Vagina (tissue), 2 donors: ENCODE measurements at regions not wholly inside any gene's neighbourhood (a gene's known extent, or its start where the extent isn't known, plus 50 kb on each side); places are given as distances from the start of the nearest gene placed in this dataset.

Experiments
- DNase-seq, 2 donors: peaks; one replicate each; pipeline ENCODE4 v3.0.0-alpha.2; 2017; ENCODE audit errors: extremely low spot score in 2 of 2
- H3K27ac ChIP-seq: fragments of 200-600 bp; sonication (generic); one replicate; pipeline ENCODE4 v1.5.1; 2019
- H3K27me3 ChIP-seq: fragments of 200-600 bp; sonication (generic); one replicate; pipeline ENCODE4 v1.5.1; 2019
- H3K36me3 ChIP-seq, 2 donors: fragments of 200-600 bp; sonication (generic); one replicate each; pipeline ENCODE4 v1.5.1; 2017 to 2019
- H3K4me1 ChIP-seq: fragments of 200-600 bp; sonication (generic); one replicate; pipeline ENCODE4 v1.5.1; 2019
- H3K4me3 ChIP-seq, 2 donors: fragments of 200-600 bp; sonication (generic); 1 replicate in 1 of 2; 2 replicates in 1 of 2; pipeline ENCODE4 v1.5.1; 2016 to 2019
- H3K9me3 ChIP-seq: fragments of 200-600 bp; sonication (generic); one replicate; pipeline ENCODE4 v1.5.1; 2019
- CTCF ChIP-seq, 3 experiments: fragments of 450-650 bp in 2 of 3; fragments of 200-600 bp in 1 of 3; sonication (generic) in 1 of 3; IDR thresholded peaks; one replicate each; pipeline ENCODE4 v1.5.1; 2017 to 2019; ENCODE audit warnings: antibody characterized with exemption in 3 of 3, mild to moderate bottlenecking in 2 of 3, moderate library complexity in 2 of 3
- POLR2A ChIP-seq, 2 donors: fragments of 450-650 bp; IDR thresholded peaks; one replicate each; pipeline ENCODE4 v1.6.1; 2017; ENCODE audit warnings: antibody characterized with exemption in 2 of 2, mild to moderate bottlenecking in 2 of 2, moderate library complexity in 2 of 2
- POLR2AphosphoS5 ChIP-seq, 2 donors: sonication (generic); formaldehyde crosslinking; IDR thresholded peaks; one replicate each; pipeline ENCODE4 v1.9.0; 2017; ENCODE audit warnings: antibody characterized with exemption in 2 of 2, mild to moderate bottlenecking in 2 of 2, low read depth in 1 of 2; ENCODE audit not compliant: insufficient read depth in 1 of 2
- intact Hi-C: fragments of 100-400 bp; cut with DNase I; formaldehyde crosslinking; loops from one replicate; pipeline ENCODE4 v1.15.1; 2023

DNA sequence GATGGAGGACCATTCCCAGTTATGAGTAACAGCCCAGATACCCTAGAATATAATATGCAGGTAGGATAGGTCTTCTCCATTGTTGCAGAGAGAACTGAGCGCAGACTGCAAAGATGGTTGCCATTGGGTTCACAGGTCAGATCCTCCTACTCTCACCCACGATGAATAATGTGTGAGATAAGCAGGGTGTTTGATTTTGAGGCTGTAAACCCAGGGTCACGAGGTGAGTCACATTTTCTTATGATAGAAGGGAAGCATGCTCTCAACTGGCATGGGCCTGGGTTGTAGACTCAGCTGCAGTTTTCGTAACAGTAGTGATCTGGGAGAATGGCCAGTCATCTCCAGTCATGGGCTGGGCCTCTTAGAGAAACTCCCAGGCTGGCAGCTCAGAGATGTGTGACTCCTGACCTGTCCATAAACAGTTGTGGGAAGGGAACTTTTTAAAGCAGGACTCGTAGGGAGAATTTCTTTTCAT lies 74.2 kb downstream of the CD164 start:
- Histone ChIP-seq H3K4me3 (no peak overlapping the region), H3K4me1 (no peaks in the 10 kb centered on the region), H3K36me3 (no peaks in the 10 kb centered on the region), H3K27me3 (no peaks in the 10 kb centered on the region), H3K9me3 (no peaks in the 10 kb centered on the region), H3K27ac (no peak overlapping the region)
- TF ChIP-seq CTCF (IDR thresholded peaks at IDR 0.05) = no peak
- no peak for TF ChIP-seq POLR2AphosphoS5 (IDR thresholded peaks at IDR 0.05; ENCODE audit: insufficient read depth in 1 of 2, low read depth in 1 of 2)
- TF ChIP-seq POLR2A (IDR thresholded peaks at IDR 0.05) = no peak
- DNase-seq = no peak
- intact Hi-C loops = no loop called here

DNA sequence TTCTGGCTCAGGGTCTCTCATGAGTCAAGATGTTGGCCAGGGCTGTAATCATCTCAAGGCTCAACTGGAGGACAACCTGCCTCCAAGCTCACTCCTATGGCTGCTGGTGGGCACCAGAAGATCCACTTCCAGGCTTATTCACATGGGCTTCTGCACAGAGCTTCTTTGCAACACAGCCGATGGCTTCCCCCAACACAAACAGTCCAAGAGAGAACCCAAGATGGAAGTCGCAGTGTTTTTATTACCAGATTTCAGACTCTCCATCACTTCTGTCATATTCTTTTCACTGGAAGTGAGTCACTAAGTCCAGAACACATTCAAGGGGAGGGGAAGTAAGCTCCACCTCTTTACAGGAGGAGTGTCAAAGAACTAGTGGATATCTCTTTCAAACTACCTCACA lies 75.5 kb downstream of the CD164 start:
- H3K36me3 ChIP-seq = no peaks in the 10 kb centered on the region
- no peaks in the 10 kb centered on the region for H3K4me1 ChIP-seq
- TF ChIP-seq CTCF (IDR thresholded peaks at IDR 0.05) (no peak), POLR2A (IDR thresholded peaks at IDR 0.05) (no peak), POLR2AphosphoS5 (IDR thresholded peaks at IDR 0.05; ENCODE audit: insufficient read depth in 1 of 2, low read depth in 1 of 2) (no peak)
- H3K9me3 ChIP-seq = no peaks in the 10 kb centered on the region
- H3K4me3 ChIP-seq = no peak overlapping the region
- H3K27ac ChIP-seq = no peak overlapping the region
- intact Hi-C loops = no loop called here
- H3K27me3 ChIP-seq = no peaks in the 10 kb centered on the region
- DNase-seq = no peak

GRCh38 chr6:109305028-109305427 lies 77.2 kb downstream of the CD164 start:
- Histone ChIP-seq H3K36me3 (no peaks in the 10 kb centered on the region), H3K27me3 (no peaks in the 10 kb centered on the region), H3K4me3 (no peak overlapping the region), H3K9me3 (no peaks in the 10 kb centered on the region), H3K4me1 (no peaks in the 10 kb centered on the region), H3K27ac (no peak overlapping the region)
- DNase-seq = no peak
- intact Hi-C loops = no loop called here
- TF ChIP-seq CTCF (IDR thresholded peaks at IDR 0.05) (no peak), POLR2A (IDR thresholded peaks at IDR 0.05) (no peak), POLR2AphosphoS5 (IDR thresholded peaks at IDR 0.05; ENCODE audit: insufficient read depth in 1 of 2, low read depth in 1 of 2) (no peak)

GRCh38 chr6:109304284-109305015 lies 77.8 kb downstream of the CD164 start:
- Histone ChIP-seq H3K9me3 (no peaks in the 10 kb centered on the region), H3K4me1 (no peaks in the 10 kb centered on the region), H3K27ac (no peak overlapping the region), H3K4me3 (no peak overlapping the region), H3K36me3 (no peaks in the 10 kb centered on the region), H3K27me3 (no peaks in the 10 kb centered on the region)
- intact Hi-C loops = no loop called here
- no peak for DNase-seq
- TF ChIP-seq POLR2AphosphoS5 (IDR thresholded peaks at IDR 0.05; ENCODE audit: insufficient read depth in 1 of 2, low read depth in 1 of 2) (no peak), CTCF (IDR thresholded peaks at IDR 0.05) (no peak), POLR2A (IDR thresholded peaks at IDR 0.05) (no peak)

- no peak for DNase-seq
- no peak for TF ChIP-seq POLR2A (IDR thresholded peaks at IDR 0.05)
- no peak for TF ChIP-seq POLR2AphosphoS5 (IDR thresholded peaks at IDR 0.05; ENCODE audit: insufficient read depth in 1 of 2, low read depth in 1 of 2)
- no peak for TF ChIP-seq CTCF (IDR thresholded peaks at IDR 0.05)
- intact Hi-C loops = no loop called here
- no peaks in the 10 kb centered on the region for H3K4me1 ChIP-seq
- no peak overlapping the region for H3K4me3 ChIP-seq
- no peaks in the 10 kb centered on the region for H3K36me3 ChIP-seq
- H3K27ac ChIP-seq = no peak overlapping the region
- no peaks in the 10 kb centered on the region for H3K27me3 ChIP-seq
- no peaks in the 10 kb centered on the region for H3K9me3 ChIP-seq
These were observed 78.5 kb downstream of the CD164 start for GRCh38 chr6:109303640-109304283.
